Neural cell (in vitro differentiated cells): ENCODE measurements at regions not wholly inside any gene's neighbourhood (a gene's known extent, or its start where the extent isn't known, plus 50 kb on each side); places are given as distances from the start of the nearest gene placed in this dataset.

Experiments used
- H2AFZ ChIP-seq: fragments of 200-600, 300-800 bp; sonication (generic), shearing (Covaris generic); 2 replicates; pipeline ENCODE4 v1.6.0; 2014; ENCODE audit warnings: low read depth, mild to moderate bottlenecking, antibody characterized with exemption, low read length, moderate library complexity
- H3F3A ChIP-seq: fragments of 200-600 bp; shearing (Covaris generic); 2 replicates; pipeline ENCODE4 v1.6.1; 2016; ENCODE audit warnings: mild to moderate bottlenecking, moderate library complexity, mixed read lengths, antibody characterized with exemption, low read length; ENCODE audit not compliant: insufficient read depth, poor library complexity, severe bottlenecking
- H3K27ac ChIP-seq: fragments of 200-600, 300-800 bp; sonication (generic), shearing (Covaris generic); 2 replicates; pipeline ENCODE4 v1.5.1; 2014; ENCODE audit warnings: mild to moderate bottlenecking, low read length, moderate library complexity
- H3K27me3 ChIP-seq: fragments of 300-800, 200-600 bp; sonication (generic), shearing (Covaris generic); 2 replicates; pipeline ENCODE4 v1.6.0; 2014; ENCODE audit warnings: mild to moderate bottlenecking, low read depth, low read length, moderate library complexity; ENCODE audit not compliant: insufficient read depth
- H3K36me3 ChIP-seq: fragments of 300-800, 200-600 bp; sonication (generic), shearing (Covaris generic); 2 replicates; pipeline ENCODE4 v1.5.1; 2014; ENCODE audit warnings: mild to moderate bottlenecking, antibody characterized with exemption, low read length, moderate library complexity; ENCODE audit not compliant: insufficient read depth
- H3K4me2 ChIP-seq: fragments of 300-800, 200-600 bp; sonication (generic), shearing (Covaris generic); 2 replicates; pipeline ENCODE4 v1.6.0; 2014; ENCODE audit warnings: mild to moderate bottlenecking, low read length
- H3K4me3 ChIP-seq: fragments of 300-800, 200-600 bp; sonication (generic), shearing (Covaris generic); 2 replicates; pipeline ENCODE4 v1.5.1; 2014; ENCODE audit warnings: mild to moderate bottlenecking, low read length, moderate library complexity
- H3K79me2 ChIP-seq: fragments of 200-600 bp; shearing (Covaris generic); replicated peaks from 2 replicates; pipeline ENCODE4 v1.6.0; 2014; ENCODE audit warnings: mild to moderate bottlenecking, low read length, moderate library complexity; ENCODE audit not compliant: insufficient read depth
- H3K9ac ChIP-seq: fragments of 300-800, 200-600 bp; sonication (generic), shearing (Covaris generic); 2 replicates; pipeline ENCODE4 v1.6.1; 2016; ENCODE audit warnings: mild to moderate bottlenecking, low read length, mixed read lengths
- H3K9me2 ChIP-seq: fragments of 200-600 bp; shearing (Covaris generic); 2 replicates; pipeline ENCODE4 v1.6.1; 2016; ENCODE audit warnings: mild to moderate bottlenecking, low read length, mixed read lengths; ENCODE audit not compliant: insufficient read depth
- H3K9me3 ChIP-seq: fragments of 200-600, 300-800 bp; sonication (generic), shearing (Covaris generic); 2 replicates; pipeline ENCODE4 v1.6.1; 2016; ENCODE audit warnings: mild to moderate bottlenecking, mixed run types, low read length, moderate library complexity, mixed read lengths
- H4K20me1 ChIP-seq: fragments of 200-600 bp; shearing (Covaris generic); 2 replicates; pipeline ENCODE4 v1.6.1; 2016; ENCODE audit warnings: mild to moderate bottlenecking, mixed run types; ENCODE audit not compliant: insufficient read depth
- EP300 ChIP-seq: fragments of 450-650 bp; conservative IDR thresholded peaks from 2 replicates; pipeline ENCODE4 v1.6.1; 2014; ENCODE audit warnings: antibody characterized with exemption, mild to moderate bottlenecking, moderate library complexity; ENCODE audit not compliant: poor library complexity, severe bottlenecking
- EZH2 ChIP-seq: fragments of 200-600, 300-800 bp; shearing (Covaris generic), sonication (generic); IDR thresholded peaks from 2 replicates; pipeline ENCODE4 v1.6.1; 2014; ENCODE audit warnings: antibody characterized with exemption, low read length, borderline replicate concordance, mild to moderate bottlenecking; ENCODE audit not compliant: insufficient read depth, poor library complexity, severe bottlenecking
- MXI1 ChIP-seq: fragments of 450-650 bp; conservative IDR thresholded peaks from 2 replicates; pipeline ENCODE4 v1.6.1; 2014; ENCODE audit warnings: antibody characterized with exemption, mild to moderate bottlenecking; ENCODE audit not compliant: poor library complexity, severe bottlenecking
- POLR2AphosphoS5 ChIP-seq: IDR thresholded peaks from 2 replicates; pipeline ENCODE4 v1.6.1; 2012
- RAD21 ChIP-seq: fragments of 450-650 bp; conservative IDR thresholded peaks from 2 replicates; pipeline ENCODE4 v1.6.1; 2014; ENCODE audit warnings: antibody characterized with exemption, mild to moderate bottlenecking, moderate library complexity
- SMC3 ChIP-seq: fragments of 450-650 bp; conservative IDR thresholded peaks from 2 replicates; pipeline ENCODE4 v1.6.1; 2014; ENCODE audit warnings: antibody characterized with exemption, mild to moderate bottlenecking, moderate library complexity; ENCODE audit not compliant: poor library complexity
- TAF1 ChIP-seq: IDR thresholded peaks from 2 replicates; pipeline ENCODE4 v1.6.1; 2012; ENCODE audit warnings: low read depth
- TF ChIP-seq, protein P1 (sequence below): fragments of 450-650 bp; IDR thresholded peaks from 2 replicates; pipeline ENCODE4 v1.5.1; 2014; ENCODE audit warnings: antibody characterized with exemption, mild to moderate bottlenecking, moderate library complexity; ENCODE audit not compliant: poor library complexity, severe bottlenecking
- TF ChIP-seq, protein P2 (sequence below): IDR thresholded peaks from 2 replicates; pipeline ENCODE4 v1.6.1; 2012; ENCODE audit warnings: borderline replicate concordance

DNA sequence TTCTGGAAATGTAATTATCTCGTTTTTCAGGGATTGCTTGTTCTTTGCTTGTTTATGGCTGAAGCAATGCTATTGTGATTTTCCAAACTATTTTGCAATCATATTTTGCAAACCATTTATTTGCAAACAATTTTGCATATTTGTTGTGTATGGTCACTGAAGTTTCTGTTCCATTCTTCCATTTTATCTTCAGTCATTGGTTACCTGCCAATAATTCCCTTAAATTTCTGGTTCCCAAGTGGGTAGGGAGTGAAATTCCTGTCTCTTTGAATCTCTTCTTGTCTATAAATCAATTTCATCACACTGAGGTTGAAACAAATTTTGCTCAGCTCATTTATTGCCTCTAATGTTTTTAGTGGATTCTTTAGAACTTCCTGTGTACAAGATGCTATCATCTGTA, 401.7 kb upstream of the VWC2 start:
- no peaks in the 10 kb centered on the region for H3F3A ChIP-seq
- H3K4me3 ChIP-seq: no peak overlapping the region
- H3K4me2 ChIP-seq: no peak overlapping the region
- H3K9me3 ChIP-seq: no peaks in the 10 kb centered on the region
- H3K9ac ChIP-seq: no peak overlapping the region
- no peaks in the 10 kb centered on the region for H3K9me2 ChIP-seq
- H3K79me2 ChIP-seq: no peaks in the 10 kb centered on the region
- H3K27me3 ChIP-seq: no peaks in the 10 kb centered on the region
- H3K27ac ChIP-seq: no peak overlapping the region
- H3K36me3 ChIP-seq: no peaks in the 10 kb centered on the region
- no peak overlapping the region for H2AFZ ChIP-seq
- H4K20me1 ChIP-seq: no peaks in the 10 kb centered on the region
- TF ChIP-seq RAD21 (no peak), EZH2 (no peak), EP300 (no peak), POLR2AphosphoS5 (no peak), MXI1 (no peak), SMC3 (no peak), TAF1 (no peak)
- TF ChIP-seq, protein P1, sequence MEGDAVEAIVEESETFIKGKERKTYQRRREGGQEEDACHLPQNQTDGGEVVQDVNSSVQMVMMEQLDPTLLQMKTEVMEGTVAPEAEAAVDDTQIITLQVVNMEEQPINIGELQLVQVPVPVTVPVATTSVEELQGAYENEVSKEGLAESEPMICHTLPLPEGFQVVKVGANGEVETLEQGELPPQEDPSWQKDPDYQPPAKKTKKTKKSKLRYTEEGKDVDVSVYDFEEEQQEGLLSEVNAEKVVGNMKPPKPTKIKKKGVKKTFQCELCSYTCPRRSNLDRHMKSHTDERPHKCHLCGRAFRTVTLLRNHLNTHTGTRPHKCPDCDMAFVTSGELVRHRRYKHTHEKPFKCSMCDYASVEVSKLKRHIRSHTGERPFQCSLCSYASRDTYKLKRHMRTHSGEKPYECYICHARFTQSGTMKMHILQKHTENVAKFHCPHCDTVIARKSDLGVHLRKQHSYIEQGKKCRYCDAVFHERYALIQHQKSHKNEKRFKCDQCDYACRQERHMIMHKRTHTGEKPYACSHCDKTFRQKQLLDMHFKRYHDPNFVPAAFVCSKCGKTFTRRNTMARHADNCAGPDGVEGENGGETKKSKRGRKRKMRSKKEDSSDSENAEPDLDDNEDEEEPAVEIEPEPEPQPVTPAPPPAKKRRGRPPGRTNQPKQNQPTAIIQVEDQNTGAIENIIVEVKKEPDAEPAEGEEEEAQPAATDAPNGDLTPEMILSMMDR: no peak
- TF ChIP-seq, protein P2, sequence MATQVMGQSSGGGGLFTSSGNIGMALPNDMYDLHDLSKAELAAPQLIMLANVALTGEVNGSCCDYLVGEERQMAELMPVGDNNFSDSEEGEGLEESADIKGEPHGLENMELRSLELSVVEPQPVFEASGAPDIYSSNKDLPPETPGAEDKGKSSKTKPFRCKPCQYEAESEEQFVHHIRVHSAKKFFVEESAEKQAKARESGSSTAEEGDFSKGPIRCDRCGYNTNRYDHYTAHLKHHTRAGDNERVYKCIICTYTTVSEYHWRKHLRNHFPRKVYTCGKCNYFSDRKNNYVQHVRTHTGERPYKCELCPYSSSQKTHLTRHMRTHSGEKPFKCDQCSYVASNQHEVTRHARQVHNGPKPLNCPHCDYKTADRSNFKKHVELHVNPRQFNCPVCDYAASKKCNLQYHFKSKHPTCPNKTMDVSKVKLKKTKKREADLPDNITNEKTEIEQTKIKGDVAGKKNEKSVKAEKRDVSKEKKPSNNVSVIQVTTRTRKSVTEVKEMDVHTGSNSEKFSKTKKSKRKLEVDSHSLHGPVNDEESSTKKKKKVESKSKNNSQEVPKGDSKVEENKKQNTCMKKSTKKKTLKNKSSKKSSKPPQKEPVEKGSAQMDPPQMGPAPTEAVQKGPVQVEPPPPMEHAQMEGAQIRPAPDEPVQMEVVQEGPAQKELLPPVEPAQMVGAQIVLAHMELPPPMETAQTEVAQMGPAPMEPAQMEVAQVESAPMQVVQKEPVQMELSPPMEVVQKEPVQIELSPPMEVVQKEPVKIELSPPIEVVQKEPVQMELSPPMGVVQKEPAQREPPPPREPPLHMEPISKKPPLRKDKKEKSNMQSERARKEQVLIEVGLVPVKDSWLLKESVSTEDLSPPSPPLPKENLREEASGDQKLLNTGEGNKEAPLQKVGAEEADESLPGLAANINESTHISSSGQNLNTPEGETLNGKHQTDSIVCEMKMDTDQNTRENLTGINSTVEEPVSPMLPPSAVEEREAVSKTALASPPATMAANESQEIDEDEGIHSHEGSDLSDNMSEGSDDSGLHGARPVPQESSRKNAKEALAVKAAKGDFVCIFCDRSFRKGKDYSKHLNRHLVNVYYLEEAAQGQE: no peak

DNA sequence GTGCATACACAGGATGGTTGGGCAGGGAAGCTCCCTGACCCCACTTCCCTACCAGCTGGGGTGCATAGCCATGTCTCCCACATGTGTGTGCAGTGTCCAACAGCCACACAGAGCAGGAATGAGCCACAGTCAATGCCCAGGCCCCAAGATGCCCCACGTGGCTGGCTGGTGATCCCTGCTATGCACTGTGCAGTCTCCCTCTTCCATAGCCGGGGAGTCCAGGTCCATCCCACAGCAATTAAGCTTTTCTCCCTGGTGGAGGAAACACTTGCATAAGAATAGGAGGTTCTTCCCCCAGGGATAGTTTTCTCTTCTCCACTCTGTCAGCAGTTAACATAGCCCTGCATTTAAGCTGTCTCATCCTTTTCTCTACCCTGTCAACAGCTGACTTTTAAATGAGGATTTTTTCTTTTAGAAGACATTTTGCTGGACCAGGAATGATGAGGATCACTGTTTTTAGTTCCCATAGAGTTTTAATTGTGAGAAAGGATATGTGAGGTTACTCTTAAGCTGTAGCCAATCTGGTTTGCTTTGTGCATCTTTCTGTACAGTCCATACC, 396.5 kb upstream of the VWC2 start:
- TF ChIP-seq EZH2 (no peak), TAF1 (no peak), RAD21 (no peak), SMC3 (no peak), POLR2AphosphoS5 (no peak), EP300 (no peak), MXI1 (no peak)
- TF ChIP-seq, protein P2: no peak
- TF ChIP-seq, protein P1: no peak
- Histone ChIP-seq H3K36me3 (no peaks in the 10 kb centered on the region), H3F3A (no peaks in the 10 kb centered on the region), H2AFZ (no peak overlapping the region), H3K9ac (no peak overlapping the region), H3K27me3 (no peaks in the 10 kb centered on the region), H3K4me3 (no peak overlapping the region), H4K20me1 (no peaks in the 10 kb centered on the region), H3K4me2 (no peak overlapping the region), H3K79me2 (no peaks in the 10 kb centered on the region), H3K9me2 (no peaks in the 10 kb centered on the region), H3K9me3 (peaks cover 8% of the 10 kb centered on the region), H3K27ac (no peak overlapping the region)
